Endothelial cell of umbilical vein (primary cell): ENCODE measurements at regions not wholly inside any gene's neighbourhood (a gene's known extent, or its start where the extent isn't known, plus 50 kb on each side); places are given as distances from the start of the nearest gene placed in this dataset.

Experiments
- BruUV-seq: library from RNA; stranded (reverse); fragments of 400-500 nt; replicated peaks from 2 replicates; lab custom pipeline; 2021; lab: Mats Ljungman, UMichigan
- CTCF ChIA-PET: fragments of 300-600, 350-600 bp; sonication (Branson Sonifier 250); formaldehyde crosslinking; loops from one replicate; lab custom pipeline; 2021; ENCODE audit warnings: antibody characterized with exemption, inconsistent platforms; lab: Charles Lee
- POLR2A ChIA-PET: fragments of 300-600, 350-600 bp; sonication (Branson Sonifier 250); formaldehyde crosslinking; loops from one replicate; lab custom pipeline; 2021; ENCODE audit warnings: antibody characterized with exemption, inconsistent platforms; lab: Charles Lee
- DNase-seq: peaks from one replicate; pipeline ENCODE4 v3.0.0-alpha.2; 2011; ENCODE audit warnings: low read depth, low spot score
- FAIRE-seq: peaks from 2 replicates; lab custom pipeline; 2011; peaks lifted over from hg19 to GRCh38; lab: Jason Lieb, UNC
- H2AFZ ChIP-seq: 2 replicates; pipeline ENCODE4 v1.6.0; 2012; ENCODE audit warnings: low read depth, low read length, control low read depth, inconsistent platforms
- H3K27ac ChIP-seq: 2 replicates; pipeline ENCODE4 v1.5.1; 2011; ENCODE audit warnings: low read depth, mild to moderate bottlenecking, control low read depth, low read length, moderate library complexity; ENCODE audit not compliant: insufficient read depth
- H3K27me3 ChIP-seq, 2 experiments: 2 replicates each; pipeline versions ENCODE4 v1.6.0 to v1.6.1; 2011; ENCODE audit warnings: low read length in 2 of 2, mixed read lengths in 1 of 2; ENCODE audit not compliant: control insufficient read depth in 2 of 2, insufficient read depth in 2 of 2
- H3K36me3 ChIP-seq, 2 experiments: 2 replicates in 1 of 2; 3 replicates in 1 of 2; pipeline ENCODE4 v1.5.1; 2011; ENCODE audit warnings: low read length in 2 of 2, mild to moderate bottlenecking in 1 of 2, moderate library complexity in 1 of 2; ENCODE audit not compliant: control insufficient read depth in 2 of 2, insufficient read depth in 2 of 2; ENCODE audit errors: extremely low read depth in 1 of 2
- H3K4me1 ChIP-seq: 3 replicates; pipeline ENCODE4 v1.5.1; 2011; ENCODE audit warnings: mild to moderate bottlenecking, low read length; ENCODE audit not compliant: control insufficient read depth, insufficient read depth; ENCODE audit errors: extremely low read depth
- H3K4me2 ChIP-seq: 2 replicates; pipeline ENCODE4 v1.6.1; 2011; ENCODE audit warnings: low read length, control low read depth, mixed read lengths; ENCODE audit not compliant: insufficient read depth
- H3K4me3 ChIP-seq, 3 experiments: fragments of 200-600 bp in 1 of 3; sonication (generic), shearing (Covaris generic) in 1 of 3; replicated peaks in 1 of 3; 2 replicates each; pipeline ENCODE4 v1.5.1; 2011 to 2016; ENCODE audit warnings: control low read depth in 3 of 3, low read length in 3 of 3, mild to moderate bottlenecking in 2 of 3, inconsistent platforms in 1 of 3, low read depth in 1 of 3, moderate library complexity in 1 of 3; ENCODE audit not compliant: insufficient read depth in 1 of 3
- H3K79me2 ChIP-seq: 2 replicates; pipeline ENCODE4 v1.6.0; 2012; ENCODE audit warnings: low read length, inconsistent platforms; ENCODE audit not compliant: control insufficient read depth, insufficient read depth
- H3K9ac ChIP-seq: replicated peaks from 2 replicates; pipeline ENCODE3; 2011; ENCODE audit warnings: low read length, control low read depth; ENCODE audit not compliant: insufficient read depth; ENCODE audit errors: extremely low read depth
- H3K9me1 ChIP-seq: replicated peaks from 3 replicates; pipeline ENCODE4 v1.6.0; 2011; ENCODE audit warnings: mild to moderate bottlenecking, low read length; ENCODE audit not compliant: control insufficient read depth, insufficient read depth; ENCODE audit errors: extremely low read depth
- H3K9me3 ChIP-seq: replicated peaks from 2 replicates; pipeline ENCODE4 v1.5.1; 2012; ENCODE audit warnings: low read length, inconsistent platforms; ENCODE audit not compliant: control insufficient read depth, insufficient read depth
- H4K20me1 ChIP-seq: replicated peaks from 2 replicates; pipeline ENCODE3; 2011; ENCODE audit warnings: mild to moderate bottlenecking, low read length; ENCODE audit not compliant: control insufficient read depth, insufficient read depth; ENCODE audit errors: extremely low read depth
- CTCF ChIP-seq, 2 donors: IDR thresholded peaks; 1 replicate in 1 of 2; 2 replicates in 1 of 2; pipeline ENCODE4 v1.5.1; 2011; ENCODE audit warnings: low read length in 2 of 2, mild to moderate bottlenecking in 2 of 2, moderate library complexity in 2 of 2, control low read depth in 1 of 2, inconsistent platforms in 1 of 2, low read depth in 1 of 2; ENCODE audit not compliant: insufficient read depth in 1 of 2; ENCODE audit errors: extremely low read depth in 1 of 2
- EZH2 ChIP-seq: IDR thresholded peaks from 2 replicates; pipeline ENCODE4 v1.6.1; 2012; ENCODE audit warnings: borderline replicate concordance, low read depth, mild to moderate bottlenecking, moderate library complexity, low read length, inconsistent platforms; ENCODE audit not compliant: severe bottlenecking
- FOS ChIP-seq: IDR thresholded peaks from 2 replicates; pipeline ENCODE4 v1.6.1; 2011; ENCODE audit warnings: mild to moderate bottlenecking, low read length, moderate library complexity, borderline replicate concordance; ENCODE audit not compliant: insufficient read depth
- GATA2 ChIP-seq: IDR thresholded peaks from 2 replicates; pipeline ENCODE4 v1.7.0; 2011; ENCODE audit warnings: low read depth, mild to moderate bottlenecking, moderate library complexity, mixed read lengths, low read length; ENCODE audit not compliant: insufficient read length, insufficient read depth
- JUN ChIP-seq: IDR thresholded peaks from 2 replicates; pipeline ENCODE4 v1.6.1; 2011; ENCODE audit warnings: borderline replicate concordance, low read depth; ENCODE audit not compliant: insufficient read length, insufficient read depth
- MAX ChIP-seq: IDR thresholded peaks from 2 replicates; pipeline ENCODE4 v1.6.1; 2011; ENCODE audit not compliant: insufficient read depth, insufficient read length
- MYC ChIP-seq: IDR thresholded peaks from one replicate; pipeline ENCODE4 v1.6.1; 2011; ENCODE audit warnings: mild to moderate bottlenecking, low read depth, low read length
- POLR2A ChIP-seq: IDR thresholded peaks from 2 replicates; pipeline ENCODE4 v1.6.1; 2012; ENCODE audit warnings: low read depth, mild to moderate bottlenecking, control low read depth, low read length
- POLR2AphosphoS5 ChIP-seq: IDR thresholded peaks from 2 replicates; pipeline ENCODE4 v1.6.1; 2012; ENCODE audit warnings: low read depth, mild to moderate bottlenecking, control low read depth, low read length, moderate library complexity; ENCODE audit not compliant: insufficient read depth
- dilution Hi-C: fragments of 300-500 bp; cut with MboI; formaldehyde crosslinking; loops from one replicate; pipeline ENCODE4 v1.15.0; 2019; ENCODE audit warnings: low sequenced_read_pairs; ENCODE audit not compliant: extremely low pct_ligation_motif_present
- intact Hi-C: fragments of 100-400 bp; cut with micrococcal nuclease; formaldehyde crosslinking; loops from one replicate; pipeline ENCODE4 v1.10.0; 2022

- Histone ChIP-seq H4K20me1 (no peaks in the 10 kb centered on the region), H3K4me2 (no peak overlapping the region), H3K36me3 (no peaks in the 10 kb centered on the region), H3K4me3 (no peak overlapping the region), H3K9me3 (no peaks in the 10 kb centered on the region), H3K4me1 (no peaks in the 10 kb centered on the region), H3K9me1 (no peaks in the 10 kb centered on the region), H3K27ac (no peak overlapping the region), H2AFZ (no peak overlapping the region), H3K9ac (no peak overlapping the region), H3K27me3 (peaks cover 0 to 2% of the 10 kb centered on the region in 2 experiments), H3K79me2 (no peaks in the 10 kb centered on the region)
- dilution Hi-C loops: no loop called here
- TF ChIP-seq POLR2AphosphoS5 (no peak), CTCF (IDR thresholded peaks at IDR 0.05; ENCODE audit: extremely low read depth in 1 of 2, insufficient read depth in 1 of 2, low read depth in 1 of 2, low read length in 2 of 2) (no peak), FOS (no peak), MAX (no peak), GATA2 (no peak), JUN (no peak), POLR2A (no peak), EZH2 (no peak), MYC (no peak)
- DNase-seq (no peak), FAIRE-seq (no peak)
- intact Hi-C loops: no loop called here
- ChIA-PET CTCF (no interaction called here), POLR2A (no interaction called here)
- no TSS peak for BruUV-seq
Measured at GRCh38 chr10:31618541-31619291, 299.7 kb downstream of the ZEB1 start.
